Activated CD8-positive, alpha-beta T cell treated with anti-CD3 and anti-CD28 coated beads, Interleukin-2, amount 10 ng/mL, durations not matched to agents 7 days and 5 days (primary cell): ENCODE measurements at regions not wholly inside any gene's neighbourhood (a gene's known extent, or its start where the extent isn't known, plus 50 kb on each side); places are given as distances from the start of the nearest gene placed in this dataset.
A peak's percentile ranks its signal among the peaks of the same experiment; 100 is the strongest.

Experiments
- ATAC-seq: fragments of 150-1000 bp; cut with Tn5 transposase; one replicate; pipeline ENCODE4 v1.10.0; 2021; ENCODE audit warnings: moderate library complexity
- CTCF ChIA-PET: fragments of 350-600 bp; sonication (Branson Sonifier 250); formaldehyde crosslinking; loops from one replicate; lab custom pipeline; 2021; ENCODE audit warnings: antibody characterized with exemption; lab: Charles Lee
- POLR2A ChIA-PET: fragments of 350-600 bp; sonication (Branson Sonifier 250); formaldehyde crosslinking; loops from one replicate; lab custom pipeline; 2021; ENCODE audit warnings: antibody characterized with exemption; lab: Charles Lee
- DNase-seq: peaks from one replicate; pipeline ENCODE4 v3.0.0-alpha.2; 2020
- H3K27ac Mint-ChIP-seq: one replicate; pipeline ENCODE4 v1.8.0; 2021; ENCODE audit warnings: mild to moderate bottlenecking, mixed read lengths
- H3K27me3 Mint-ChIP-seq: one replicate; pipeline ENCODE4 v1.8.0; 2021; ENCODE audit warnings: low read depth, mixed read lengths
- H3K36me3 Mint-ChIP-seq: one replicate; pipeline ENCODE4 v1.8.0; 2021; ENCODE audit warnings: low read depth, mixed read lengths
- H3K4me1 Mint-ChIP-seq: one replicate; pipeline ENCODE4 v1.8.0; 2021; ENCODE audit warnings: low read depth, mixed read lengths
- H3K4me3 Mint-ChIP-seq: one replicate; pipeline ENCODE4 v1.8.0; 2021; ENCODE audit warnings: mild to moderate bottlenecking, mixed read lengths
- H3K9me3 Mint-ChIP-seq: one replicate; pipeline ENCODE4 v1.8.0; 2022; ENCODE audit warnings: mixed read lengths; ENCODE audit not compliant: insufficient read depth

DNA sequence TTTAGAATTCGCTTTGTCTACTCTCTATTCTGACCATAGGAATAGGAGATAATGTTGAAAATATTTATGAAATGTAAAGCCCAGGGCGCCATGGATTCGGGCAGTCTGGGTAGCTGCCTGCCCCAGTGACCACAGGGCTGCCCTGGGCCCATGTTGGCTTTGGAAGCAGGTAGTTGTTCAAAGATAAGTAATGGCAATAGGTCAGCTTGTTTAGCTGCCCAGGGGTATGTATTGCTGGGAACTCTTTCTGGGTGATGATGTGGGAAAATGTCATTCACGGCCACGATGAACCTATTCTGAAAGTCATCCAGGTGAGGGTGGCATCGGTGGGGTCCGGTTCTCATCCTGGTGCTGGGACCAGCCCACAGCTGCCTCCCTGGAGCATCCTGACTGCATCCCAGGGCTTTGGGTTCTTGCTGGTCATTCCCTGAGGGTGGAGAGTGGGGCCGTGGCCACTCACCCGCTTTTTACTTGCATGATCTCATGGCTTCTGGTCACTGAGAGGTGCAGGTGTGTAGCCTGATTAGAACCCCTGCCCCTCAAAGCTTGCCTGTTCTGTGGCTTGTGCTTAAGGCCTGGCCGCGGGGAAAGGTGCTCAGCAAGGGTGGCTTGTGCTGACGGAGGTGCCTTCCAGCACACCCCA, 102.8 kb downstream of the ERMARD start:
- Mint-ChIP-seq H3K4me3 (no peak overlapping the region), H3K4me1 (no peaks in the 10 kb centered on the region), H3K36me3 (peaks cover 4% of the 10 kb centered on the region), H3K9me3 (no peaks in the 10 kb centered on the region), H3K27ac (no peak overlapping the region), H3K27me3 (peaks cover 2% of the 10 kb centered on the region)
- ATAC-seq (no peak), DNase-seq (no peak)
- ChIA-PET CTCF (no interaction called here), POLR2A (no interaction called here)

DNA sequence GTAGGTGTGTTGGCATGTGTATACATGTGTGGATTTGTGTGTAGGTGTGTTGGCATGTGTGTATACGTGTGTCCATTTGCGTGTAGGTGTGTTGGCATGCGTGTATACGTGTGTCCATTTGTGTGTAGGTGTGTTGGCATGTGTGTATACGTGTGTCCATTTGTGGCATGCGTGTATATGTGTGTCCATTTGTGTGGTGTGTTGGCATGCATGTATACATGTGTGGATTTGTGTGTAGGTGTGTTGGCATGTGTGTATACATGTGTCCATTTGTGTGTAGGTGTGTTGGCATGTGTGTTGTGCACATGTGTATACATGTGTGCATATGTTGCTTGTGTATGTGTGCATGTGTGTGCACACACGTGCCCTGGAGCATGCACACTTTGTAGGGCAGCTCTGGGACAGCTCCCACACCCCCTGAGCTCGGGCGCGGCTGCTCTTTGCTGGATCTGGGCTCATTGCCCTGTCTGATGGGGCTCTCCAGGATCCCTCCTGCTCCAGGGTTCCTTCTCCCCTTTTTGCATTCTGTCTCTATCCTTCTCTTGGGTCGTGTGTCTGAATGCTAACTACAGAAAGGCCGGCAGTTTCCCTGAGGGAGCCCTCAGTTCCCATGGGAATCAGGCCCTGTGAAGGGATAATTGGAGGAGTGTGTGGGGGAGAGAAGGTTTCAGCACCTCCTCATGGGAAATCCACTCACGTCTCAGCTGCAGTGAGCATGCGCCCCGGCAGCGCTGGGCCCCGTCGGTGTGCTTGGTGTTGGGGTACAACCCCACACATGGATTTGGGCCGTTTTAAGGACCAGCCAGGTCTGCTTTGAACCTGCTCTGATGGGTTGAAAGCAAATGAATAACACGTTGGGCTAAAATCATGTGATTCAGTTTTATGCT, 102.0 kb downstream of the ERMARD start:
- no peaks in the 10 kb centered on the region for H3K4me1 Mint-ChIP-seq
- H3K9me3 Mint-ChIP-seq = no peaks in the 10 kb centered on the region
- CTCF ChIA-PET = no interaction called here
- DNase-seq (peak; percentile 8), ATAC-seq (no peak)
- no peak overlapping the region for H3K27ac Mint-ChIP-seq
- peaks cover 4% of the 10 kb centered on the region for H3K36me3 Mint-ChIP-seq
- no peak overlapping the region for H3K4me3 Mint-ChIP-seq
- peaks cover 2% of the 10 kb centered on the region for H3K27me3 Mint-ChIP-seq
- POLR2A ChIA-PET = no interaction called here

DNA sequence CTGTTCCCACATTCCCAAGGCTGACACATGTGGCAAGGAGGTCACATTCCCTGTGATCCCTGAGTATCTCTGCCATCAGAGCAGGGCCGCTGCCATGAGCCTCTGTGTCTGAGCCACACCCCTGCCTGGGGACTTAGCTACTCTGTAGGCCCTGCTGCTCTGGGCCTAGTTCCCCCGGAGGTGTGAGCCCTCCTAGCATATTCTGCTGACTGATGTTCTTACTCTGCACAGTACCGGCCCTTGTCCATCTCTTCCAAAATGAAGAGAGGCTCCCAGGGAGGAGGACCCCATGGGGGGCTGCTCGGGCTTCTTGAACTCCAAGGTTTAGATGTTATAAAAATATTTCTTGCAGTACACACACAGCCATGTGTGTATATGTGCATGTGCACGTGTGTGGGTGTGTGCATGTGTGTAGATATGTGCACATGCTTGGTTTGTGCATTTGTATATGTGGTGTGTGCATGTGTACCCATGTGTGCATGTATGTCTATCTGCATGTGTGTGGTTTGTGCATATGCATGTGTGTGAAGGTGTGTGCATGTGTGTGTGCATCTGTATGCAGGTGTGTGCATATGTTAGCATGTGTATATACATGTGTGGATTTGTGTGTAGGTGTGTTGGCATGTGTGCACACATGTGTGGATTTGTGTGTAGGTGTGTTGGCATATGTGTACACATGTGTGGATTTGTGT, 101.2 kb downstream of the ERMARD start:
- Mint-ChIP-seq H3K4me3 (no peak overlapping the region), H3K27me3 (peaks cover 2% of the 10 kb centered on the region), H3K4me1 (no peaks in the 10 kb centered on the region), H3K9me3 (no peaks in the 10 kb centered on the region), H3K27ac (no peak overlapping the region), H3K36me3 (peaks cover 3% of the 10 kb centered on the region)
- POLR2A ChIA-PET = no interaction called here
- DNase-seq = no peak
- no peak for ATAC-seq
- CTCF ChIA-PET = interaction anchor here (0.7 kb wide), 1 partner anchor 21 kb away, joined by 5 read pairs; no protein-coding TSS in a partner anchor

DNA sequence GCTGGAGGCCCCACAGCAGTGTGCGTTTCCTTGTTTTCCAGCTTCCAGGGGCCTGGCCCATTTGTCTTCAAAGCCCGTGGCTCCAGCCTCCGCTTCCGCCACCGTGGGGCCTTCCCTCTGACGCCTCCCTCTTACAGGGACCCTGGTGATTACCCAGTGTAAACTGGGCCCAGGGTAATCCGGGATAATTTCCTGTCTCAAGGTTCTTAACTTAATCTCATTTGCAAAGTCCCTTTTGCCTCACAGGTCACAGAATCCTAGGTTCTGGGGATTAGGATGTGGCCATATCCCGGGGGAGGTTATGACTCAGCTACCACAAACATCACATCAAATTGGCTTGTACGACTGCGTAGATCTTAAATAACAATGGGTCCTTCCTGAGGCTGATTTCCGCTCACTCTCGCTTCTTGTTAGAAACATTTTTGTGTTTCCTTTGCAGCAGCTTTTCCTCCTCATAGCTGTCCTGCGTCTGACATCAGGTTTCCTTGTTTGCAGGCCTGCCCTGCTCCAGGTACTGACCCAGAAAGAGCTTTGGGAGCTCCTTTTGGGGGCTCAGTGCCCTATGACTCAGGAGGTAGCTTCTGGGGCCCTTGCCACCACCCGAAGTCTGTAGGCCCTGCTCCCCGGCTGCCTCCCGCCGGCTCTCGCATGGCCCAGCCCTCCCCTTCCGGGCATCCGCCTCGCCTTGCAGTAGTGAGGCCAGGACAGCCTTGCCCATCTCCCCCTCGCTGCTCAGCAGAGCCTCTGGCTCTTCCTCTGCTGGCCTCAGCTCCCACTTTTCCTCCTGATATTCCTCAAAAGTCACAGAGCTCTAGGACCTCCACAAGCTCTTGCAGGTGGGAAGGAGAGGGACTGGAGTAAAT, 100.5 kb downstream of the ERMARD start:
- H3K27me3 Mint-ChIP-seq = peaks cover 2% of the 10 kb centered on the region
- H3K4me1 Mint-ChIP-seq = no peaks in the 10 kb centered on the region
- no peak for ATAC-seq
- H3K9me3 Mint-ChIP-seq = no peaks in the 10 kb centered on the region
- no peak for DNase-seq
- H3K36me3 Mint-ChIP-seq = no peaks in the 10 kb centered on the region
- H3K27ac Mint-ChIP-seq = no peak overlapping the region
- CTCF ChIA-PET = interaction anchor here (0.7 kb wide), 1 partner anchor 20 kb away, joined by 5 read pairs; no protein-coding TSS in a partner anchor
- POLR2A ChIA-PET = no interaction called here
- H3K4me3 Mint-ChIP-seq = no peak overlapping the region

DNA sequence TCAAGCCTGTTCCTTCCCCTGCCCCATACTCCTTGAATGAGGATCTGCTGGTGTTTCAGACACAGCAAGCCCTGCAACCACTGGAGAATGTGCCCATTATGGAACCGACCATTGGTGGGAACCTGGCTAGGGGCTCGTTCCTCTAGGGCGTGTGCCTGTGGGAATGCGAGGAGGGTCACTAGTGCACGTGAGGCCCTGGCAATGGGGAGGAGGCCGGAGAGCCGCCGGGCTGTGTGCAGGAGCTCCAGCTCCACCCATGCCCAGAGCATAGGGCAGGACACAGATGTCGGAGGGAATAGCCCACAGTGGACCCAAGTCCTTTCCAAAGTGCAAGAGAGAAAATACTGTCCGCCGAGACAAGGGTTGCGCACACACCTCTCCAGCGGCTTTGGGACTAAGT, 99.3 kb downstream of the ERMARD start:
- H3K9me3 Mint-ChIP-seq = no peaks in the 10 kb centered on the region

DNA sequence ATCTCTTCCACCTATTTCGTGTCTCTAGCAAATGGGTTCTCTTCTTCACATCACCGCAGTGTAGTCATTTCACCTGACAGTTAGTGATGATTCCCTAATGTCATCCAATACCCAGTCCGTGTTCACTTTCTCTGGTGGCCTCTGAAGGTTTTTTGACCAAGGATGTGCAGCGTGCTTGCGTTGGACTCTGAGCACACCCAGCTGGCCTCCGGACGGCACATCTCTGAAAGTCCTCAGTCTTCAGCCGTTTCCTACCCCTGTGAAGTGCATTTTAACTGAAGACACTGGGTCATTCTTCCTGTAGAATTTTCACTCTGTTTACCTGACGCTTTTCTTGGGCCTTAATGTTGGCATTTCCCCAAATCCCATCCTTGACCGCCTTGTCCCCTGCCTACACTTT, 98.7 kb downstream of the ERMARD start:
- POLR2A ChIA-PET = no interaction called here
- Mint-ChIP-seq H3K9me3 (no peaks in the 10 kb centered on the region), H3K4me3 (no peak overlapping the region), H3K36me3 (no peaks in the 10 kb centered on the region), H3K4me1 (no peaks in the 10 kb centered on the region), H3K27ac (no peak overlapping the region), H3K27me3 (peaks cover 2% of the 10 kb centered on the region)
- ATAC-seq = no peak
- no peak for DNase-seq
- CTCF ChIA-PET = interaction anchor here (1.1 kb wide), 1 partner anchor 19 kb away, joined by 3 read pairs; no protein-coding TSS in a partner anchor

More for the DNA sequence above, 99.3 kb downstream of the ERMARD start:
- ChIA-PET POLR2A (no interaction called here), CTCF (interaction anchor here (1.1 kb wide), 1 partner anchor 19 kb away, joined by 3 read pairs; no protein-coding TSS in a partner anchor)
- H3K4me3 Mint-ChIP-seq = no peak overlapping the region
- H3K4me1 Mint-ChIP-seq = no peaks in the 10 kb centered on the region
- H3K27me3 Mint-ChIP-seq = peaks cover 2% of the 10 kb centered on the region
- no peak for ATAC-seq
- H3K27ac Mint-ChIP-seq = no peak overlapping the region
- no peak for DNase-seq
- H3K36me3 Mint-ChIP-seq = no peaks in the 10 kb centered on the region

DNA sequence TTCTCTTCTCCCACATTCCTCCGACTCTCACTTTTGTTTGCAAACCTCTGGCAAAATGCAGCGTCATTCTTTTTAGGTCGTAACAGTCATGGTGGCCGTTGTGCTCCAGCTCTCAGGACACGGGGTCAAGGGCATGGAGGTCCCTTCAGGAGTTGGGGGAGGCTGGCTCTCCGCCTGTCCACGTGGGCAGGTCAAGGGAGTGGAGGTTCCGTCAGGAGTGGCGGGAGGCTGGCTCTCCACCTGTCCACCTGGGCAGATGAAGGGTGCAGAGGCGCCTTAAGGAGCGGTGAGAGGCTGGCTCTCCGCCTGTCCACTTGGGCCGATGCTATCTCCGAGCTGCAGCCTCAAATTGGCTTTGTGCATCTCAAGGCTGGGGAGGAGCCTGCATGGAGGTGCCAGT, 98.0 kb downstream of the ERMARD start:
- H3K4me1 Mint-ChIP-seq = no peaks in the 10 kb centered on the region
- no peaks in the 10 kb centered on the region for H3K36me3 Mint-ChIP-seq
- H3K9me3 Mint-ChIP-seq = no peaks in the 10 kb centered on the region
- no peak overlapping the region for H3K4me3 Mint-ChIP-seq
- ChIA-PET POLR2A (no interaction called here), CTCF (interaction anchor here (1.1 kb wide), 1 partner anchor 18 kb away, joined by 3 read pairs; no protein-coding TSS in a partner anchor)
- ATAC-seq (no peak), DNase-seq (no peak)
- no peak overlapping the region for H3K27ac Mint-ChIP-seq
- peaks cover 2% of the 10 kb centered on the region for H3K27me3 Mint-ChIP-seq

DNA sequence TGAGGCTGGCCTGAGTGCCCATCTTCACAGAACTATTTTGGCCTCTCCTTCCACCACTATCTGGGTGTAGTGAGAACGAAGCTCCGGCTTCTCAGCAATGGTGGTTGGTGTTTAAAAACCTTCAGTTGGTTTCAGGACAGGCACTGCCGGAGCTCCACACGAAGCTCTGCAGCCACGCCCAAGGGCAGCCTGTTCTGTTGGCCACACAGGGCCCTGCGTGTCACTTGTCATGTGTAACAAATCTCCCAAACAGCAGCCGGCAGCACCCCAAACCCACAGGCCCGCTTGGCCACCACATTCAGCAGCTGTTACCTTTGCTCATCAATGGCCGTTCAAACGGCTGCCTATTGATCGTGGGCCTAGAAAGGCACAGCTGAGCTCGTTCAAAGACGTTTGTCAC, 97.5 kb downstream of the ERMARD start:
- ChIA-PET CTCF (no interaction called here), POLR2A (no interaction called here)
- Mint-ChIP-seq H3K36me3 (no peaks in the 10 kb centered on the region), H3K9me3 (no peaks in the 10 kb centered on the region), H3K27me3 (peaks cover 3% of the 10 kb centered on the region), H3K27ac (no peak overlapping the region), H3K4me1 (no peaks in the 10 kb centered on the region), H3K4me3 (no peak overlapping the region)
- ATAC-seq = no peak
- DNase-seq = no peak

DNA sequence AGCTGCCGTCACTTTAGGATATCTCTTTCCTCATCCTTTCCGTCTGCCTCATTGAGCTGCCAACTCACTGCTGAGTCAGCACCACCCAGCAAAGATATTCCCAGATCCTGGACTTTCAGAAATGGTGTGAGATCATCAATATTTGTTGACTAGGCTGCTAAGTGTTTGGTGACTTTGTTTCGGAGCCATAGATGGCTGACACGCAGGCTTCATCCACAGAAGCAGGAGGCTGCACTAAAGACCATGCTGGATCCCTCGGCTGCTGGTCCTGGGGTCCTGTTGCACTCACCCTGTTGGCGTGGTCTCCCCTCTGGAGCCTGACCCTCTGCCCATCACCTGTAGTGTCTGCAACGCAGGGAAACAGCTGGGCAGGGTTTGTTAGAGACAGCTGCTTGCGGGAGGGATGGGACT, 96.5 kb downstream of the ERMARD start:
- DNase-seq = no peak
- POLR2A ChIA-PET = no interaction called here
- peaks cover 8% of the 10 kb centered on the region for H3K27me3 Mint-ChIP-seq
- H3K9me3 Mint-ChIP-seq = no peaks in the 10 kb centered on the region
- no peaks in the 10 kb centered on the region for H3K4me1 Mint-ChIP-seq
- no peak overlapping the region for H3K4me3 Mint-ChIP-seq
- no peak overlapping the region for H3K27ac Mint-ChIP-seq
- ATAC-seq = no peak
- H3K36me3 Mint-ChIP-seq = no peaks in the 10 kb centered on the region
- CTCF ChIA-PET = interaction anchor here (2.6 kb wide), 1 partner anchor 16 kb away, joined by 10 read pairs; no protein-coding TSS in a partner anchor

DNA sequence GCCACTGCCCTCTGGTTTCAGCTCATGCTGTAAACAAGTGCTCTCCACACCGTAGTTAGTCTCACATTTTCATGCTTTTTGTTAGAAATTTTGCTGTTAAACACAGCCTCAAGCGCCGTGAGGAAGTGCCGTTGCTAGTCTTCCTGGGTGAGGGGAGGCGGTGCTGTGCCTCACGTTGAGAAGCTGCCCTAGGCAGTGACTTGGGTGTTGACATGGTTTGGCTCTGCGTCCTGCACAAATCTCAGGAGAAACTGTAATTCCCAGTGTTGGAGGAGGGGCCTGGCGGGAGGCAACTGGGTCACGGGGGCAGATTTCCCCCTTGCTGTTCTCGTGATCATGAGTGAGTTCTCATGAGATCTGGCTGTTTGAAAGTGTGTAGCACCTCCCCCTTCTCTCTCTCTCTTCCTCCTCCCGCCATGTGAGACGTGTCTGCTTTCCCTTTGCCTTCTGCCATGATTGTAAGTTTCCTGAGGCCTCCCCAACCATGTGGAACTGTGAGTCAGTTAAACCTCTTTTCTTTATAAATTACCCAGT, 95.8 kb downstream of the ERMARD start:
- ATAC-seq = no peak
- Mint-ChIP-seq H3K27me3 (peaks cover 12% of the 10 kb centered on the region), H3K27ac (no peak overlapping the region), H3K9me3 (no peaks in the 10 kb centered on the region), H3K4me3 (no peak overlapping the region), H3K36me3 (no peaks in the 10 kb centered on the region), H3K4me1 (no peaks in the 10 kb centered on the region)
- POLR2A ChIA-PET = no interaction called here
- no peak for DNase-seq
- CTCF ChIA-PET = interaction anchor here (2.6 kb wide), 1 partner anchor 16 kb away, joined by 10 read pairs; no protein-coding TSS in a partner anchor
